ENCODE measurements at regions not wholly inside any gene's neighbourhood (a gene's known extent, or its start where the extent isn't known, plus 50 kb on each side); places are given as distances from the start of the nearest gene placed in this dataset.

GRCh38 chr3:176655404-176656094 is 541.7 kb downstream of the TBL1XR1 start:
- H3K27ac Mint-ChIP-seq = no peak overlapping the region
- peaks cover 0 to 3% (median 0%) of the 10 kb centered on the region in 5 donors for H3K27me3 Mint-ChIP-seq
- CTCF ChIA-PET = no interaction called here

GRCh38 chr3:176651622-176652021 is 545.7 kb downstream of the TBL1XR1 start:
- H3K36me3 Mint-ChIP-seq = no peaks in the 10 kb centered on the region
- H3K4me3 Mint-ChIP-seq = no peak overlapping the region
- ATAC-seq (no peak), DNase-seq (no peak)
- H3K27me3 ChIP-seq (ENCODE audit: control insufficient read depth in 2 of 2, insufficient read depth in 2 of 2, low read length in 2 of 2) = no peaks in the 10 kb centered on the region
- no peak overlapping the region for H3K4me3 ChIP-seq (ENCODE audit: low read length)
- H3K4me1 Mint-ChIP-seq = peaks cover 0 to 1% (median 0%) of the 10 kb centered on the region in 7 donors
- no peaks in the 10 kb centered on the region for H3K9me3 ChIP-seq (ENCODE audit: control insufficient read depth in 2 of 3, low read length in 3 of 3)
- ChIA-PET POLR2A (no interaction called here), CTCF (no interaction called here)
- H3K36me3 ChIP-seq (ENCODE audit: control insufficient read depth in 2 of 3, insufficient read depth in 3 of 3, low read length in 3 of 3) = no peaks in the 10 kb centered on the region
- intact Hi-C loops (cut with micrococcal nuclease) = no loop called here
- H3K27ac ChIP-seq (ENCODE audit: low read depth, low read length) = no peak overlapping the region
- no peaks in the 10 kb centered on the region for H3K4me1 ChIP-seq (ENCODE audit: control insufficient read depth in 2 of 2, insufficient read depth in 2 of 2, low read length in 2 of 2)
- H3K27me3 Mint-ChIP-seq = no peaks in the 10 kb centered on the region
- H3K27ac Mint-ChIP-seq = no peak overlapping the region
- H3K9me3 Mint-ChIP-seq = peaks cover 0 to 5% (median 0%) of the 10 kb centered on the region in 11 donors

More at GRCh38 chr3:176655404-176656094, 541.7 kb downstream of the TBL1XR1 start:
- Histone ChIP-seq H3K36me3 (ENCODE audit: control insufficient read depth in 2 of 3, insufficient read depth in 3 of 3, low read length in 3 of 3) (no peaks in the 10 kb centered on the region), H3K4me1 (ENCODE audit: control insufficient read depth in 2 of 2, insufficient read depth in 2 of 2, low read length in 2 of 2) (no peaks in the 10 kb centered on the region), H3K27me3 (ENCODE audit: control insufficient read depth in 2 of 2, insufficient read depth in 2 of 2, low read length in 2 of 2) (no peaks in the 10 kb centered on the region), H3K27ac (ENCODE audit: low read depth, low read length) (no peak overlapping the region), H3K9me3 (ENCODE audit: control insufficient read depth in 2 of 3, low read length in 3 of 3) (no peaks in the 10 kb centered on the region), H3K4me3 (ENCODE audit: low read length) (no peak overlapping the region)
- Mint-ChIP-seq H3K9me3 (peaks cover 0 to 5% (median 0%) of the 10 kb centered on the region in 11 donors), H3K4me1 (peaks cover 0 to 1% (median 0%) of the 10 kb centered on the region in 7 donors), H3K36me3 (no peaks in the 10 kb centered on the region), H3K4me3 (no peak overlapping the region)
- intact Hi-C loops (cut with micrococcal nuclease) = no loop called here
- ATAC-seq (no peak), DNase-seq (no peak)
- POLR2A ChIA-PET = no interaction called here

GRCh38 chr3:176650478-176650877 is 546.8 kb downstream of the TBL1XR1 start:
- peaks cover 0 to 1% (median 0%) of the 10 kb centered on the region in 7 donors for H3K4me1 Mint-ChIP-seq
- H3K9me3 Mint-ChIP-seq = peaks cover 0 to 5% (median 0%) of the 10 kb centered on the region in 11 donors
- Histone ChIP-seq H3K27me3 (ENCODE audit: control insufficient read depth in 2 of 2, insufficient read depth in 2 of 2, low read length in 2 of 2) (no peaks in the 10 kb centered on the region), H3K36me3 (ENCODE audit: control insufficient read depth in 2 of 3, insufficient read depth in 3 of 3, low read length in 3 of 3) (no peaks in the 10 kb centered on the region), H3K4me3 (ENCODE audit: low read length) (no peak overlapping the region), H3K9me3 (ENCODE audit: control insufficient read depth in 2 of 3, low read length in 3 of 3) (no peaks in the 10 kb centered on the region), H3K4me1 (ENCODE audit: control insufficient read depth in 2 of 2, insufficient read depth in 2 of 2, low read length in 2 of 2) (no peaks in the 10 kb centered on the region), H3K27ac (ENCODE audit: low read depth, low read length) (no peak overlapping the region)
- ChIA-PET CTCF (no interaction called here), POLR2A (no interaction called here)
- H3K27ac Mint-ChIP-seq = no peak overlapping the region
- intact Hi-C loops (cut with micrococcal nuclease) = no loop called here
- no peak overlapping the region for H3K4me3 Mint-ChIP-seq
- H3K36me3 Mint-ChIP-seq = no peaks in the 10 kb centered on the region
- DNase-seq (no peak), ATAC-seq (no peak)
- no peaks in the 10 kb centered on the region for H3K27me3 Mint-ChIP-seq

GRCh38 chr3:176647987-176648386 is 549.3 kb downstream of the TBL1XR1 start:
- Mint-ChIP-seq H3K27me3 (peaks cover 0 to 4% (median 0%) of the 10 kb centered on the region in 5 donors), H3K36me3 (no peaks in the 10 kb centered on the region), H3K9me3 (peaks cover 0 to 5% (median 0%) of the 10 kb centered on the region in 11 donors), H3K27ac (no peak overlapping the region), H3K4me1 (no peaks in the 10 kb centered on the region), H3K4me3 (no peak overlapping the region)
- H3K27ac ChIP-seq (ENCODE audit: low read depth, low read length) = no peak overlapping the region
- no peak for ATAC-seq
- H3K9me3 ChIP-seq (ENCODE audit: control insufficient read depth in 2 of 3, low read length in 3 of 3) = no peaks in the 10 kb centered on the region
- H3K27me3 ChIP-seq (ENCODE audit: control insufficient read depth in 2 of 2, insufficient read depth in 2 of 2, low read length in 2 of 2) = no peaks in the 10 kb centered on the region
- intact Hi-C loops (cut with micrococcal nuclease) = no loop called here
- no peak for DNase-seq
- no peaks in the 10 kb centered on the region for H3K4me1 ChIP-seq (ENCODE audit: control insufficient read depth in 2 of 2, insufficient read depth in 2 of 2, low read length in 2 of 2)
- no peaks in the 10 kb centered on the region for H3K36me3 ChIP-seq (ENCODE audit: control insufficient read depth in 2 of 3, insufficient read depth in 3 of 3, low read length in 3 of 3)
- CTCF ChIA-PET = no interaction called here
- POLR2A ChIA-PET = no interaction called here
- H3K4me3 ChIP-seq (ENCODE audit: low read length) = no peak overlapping the region

- CTCF ChIA-PET = no interaction called here
- Mint-ChIP-seq H3K27ac (no peak overlapping the region), H3K27me3 (peaks cover 0 to 4% (median 0%) of the 10 kb centered on the region in 5 donors), H3K9me3 (peaks cover 0 to 6% (median 0%) of the 10 kb centered on the region in 11 donors), H3K4me3 (no peak overlapping the region), H3K36me3 (no peaks in the 10 kb centered on the region), H3K4me1 (no peaks in the 10 kb centered on the region)
- Histone ChIP-seq H3K27me3 (ENCODE audit: control insufficient read depth in 2 of 2, insufficient read depth in 2 of 2, low read length in 2 of 2) (no peaks in the 10 kb centered on the region), H3K9me3 (ENCODE audit: control insufficient read depth in 2 of 3, low read length in 3 of 3) (no peaks in the 10 kb centered on the region), H3K27ac (ENCODE audit: low read depth, low read length) (no peak overlapping the region), H3K36me3 (ENCODE audit: control insufficient read depth in 2 of 3, insufficient read depth in 3 of 3, low read length in 3 of 3) (no peaks in the 10 kb centered on the region), H3K4me3 (ENCODE audit: low read length) (no peak overlapping the region), H3K4me1 (ENCODE audit: control insufficient read depth in 2 of 2, insufficient read depth in 2 of 2, low read length in 2 of 2) (no peaks in the 10 kb centered on the region)
- POLR2A ChIA-PET = no interaction called here
- no peak for ATAC-seq
- DNase-seq = no peak
- intact Hi-C loops (cut with micrococcal nuclease) = no loop called here
Measured at GRCh38 chr3:176633511-176633910, 563.8 kb downstream of the TBL1XR1 start.

- H3K4me3 ChIP-seq (ENCODE audit: low read length) = no peak overlapping the region
- H3K27ac Mint-ChIP-seq = no peak overlapping the region
- no peaks in the 10 kb centered on the region for H3K36me3 Mint-ChIP-seq
- no peaks in the 10 kb centered on the region for H3K4me1 Mint-ChIP-seq
- no peak for ATAC-seq
- POLR2A ChIA-PET = no interaction called here
- intact Hi-C loops (cut with micrococcal nuclease) = no loop called here
- no peaks in the 10 kb centered on the region for H3K36me3 ChIP-seq (ENCODE audit: control insufficient read depth in 2 of 3, insufficient read depth in 3 of 3, low read length in 3 of 3)
- H3K4me3 Mint-ChIP-seq = no peak overlapping the region
- no peak for DNase-seq
- H3K27ac ChIP-seq (ENCODE audit: low read depth, low read length) = no peak overlapping the region
- H3K27me3 Mint-ChIP-seq = peaks cover 0 to 4% (median 0%) of the 10 kb centered on the region in 5 donors
- CTCF ChIA-PET = no interaction called here
- H3K9me3 Mint-ChIP-seq = peaks cover 0 to 5% (median 0%) of the 10 kb centered on the region in 11 donors
- H3K27me3 ChIP-seq (ENCODE audit: control insufficient read depth in 2 of 2, insufficient read depth in 2 of 2, low read length in 2 of 2) = no peaks in the 10 kb centered on the region
- H3K9me3 ChIP-seq (ENCODE audit: control insufficient read depth in 2 of 3, low read length in 3 of 3) = no peaks in the 10 kb centered on the region
- H3K4me1 ChIP-seq (ENCODE audit: control insufficient read depth in 2 of 2, insufficient read depth in 2 of 2, low read length in 2 of 2) = no peaks in the 10 kb centered on the region
Measured at GRCh38 chr3:176632925-176633324, 564.4 kb downstream of the TBL1XR1 start.

GRCh38 chr3:176631165-176631564 is 566.1 kb downstream of the TBL1XR1 start:
- no peaks in the 10 kb centered on the region for H3K27me3 ChIP-seq (ENCODE audit: control insufficient read depth in 2 of 2, insufficient read depth in 2 of 2, low read length in 2 of 2)
- Mint-ChIP-seq H3K27ac (no peak overlapping the region), H3K4me3 (no peak overlapping the region), H3K27me3 (peaks cover 0 to 4% (median 0%) of the 10 kb centered on the region in 5 donors), H3K9me3 (peaks cover 0 to 5% (median 0%) of the 10 kb centered on the region in 11 donors), H3K4me1 (no peaks in the 10 kb centered on the region), H3K36me3 (no peaks in the 10 kb centered on the region)
- no peak overlapping the region for H3K4me3 ChIP-seq (ENCODE audit: low read length)
- ChIA-PET CTCF (no interaction called here), POLR2A (no interaction called here)
- no peaks in the 10 kb centered on the region for H3K36me3 ChIP-seq (ENCODE audit: control insufficient read depth in 2 of 3, insufficient read depth in 3 of 3, low read length in 3 of 3)
- DNase-seq (no peak), ATAC-seq (no peak)
- H3K27ac ChIP-seq (ENCODE audit: low read depth, low read length) = no peak overlapping the region
- intact Hi-C loops (cut with micrococcal nuclease) = no loop called here
- no peaks in the 10 kb centered on the region for H3K4me1 ChIP-seq (ENCODE audit: control insufficient read depth in 2 of 2, insufficient read depth in 2 of 2, low read length in 2 of 2)
- no peaks in the 10 kb centered on the region for H3K9me3 ChIP-seq (ENCODE audit: control insufficient read depth in 2 of 3, low read length in 3 of 3)
